GM23248 (cell line): ENCODE measurements at regions not wholly inside any gene's neighbourhood (a gene's known extent, or its start where the extent isn't known, plus 50 kb on each side); places are given as distances from the start of the nearest gene placed in this dataset.

ENCODE experiments used
- EZH2 ChIP-seq: fragments of 200-600 bp; sonication (generic); IDR thresholded peaks from 2 replicates; pipeline ENCODE4 v1.6.1; 2018; ENCODE audit warnings: antibody characterized with exemption, mild to moderate bottlenecking; ENCODE audit not compliant: insufficient read depth, poor library complexity, severe bottlenecking
- EZH2phosphoT487 ChIP-seq: fragments of 200-600 bp; sonication (generic); IDR thresholded peaks from 2 replicates; pipeline ENCODE4 v1.6.1; 2018; ENCODE audit warnings: antibody characterized with exemption, moderate library complexity, mild to moderate bottlenecking, low read depth; ENCODE audit not compliant: insufficient read depth

- TF ChIP-seq EZH2phosphoT487 (no peak), EZH2 (no peak)
These were observed 504.8 kb upstream of the KLHL29 start for GRCh38 chr2:22880161-22880560.
